HL-60 (cell line): ENCODE measurements at regions not wholly inside any gene's neighbourhood (a gene's known extent, or its start where the extent isn't known, plus 50 kb on each side); places are given as distances from the start of the nearest gene placed in this dataset.
"Not testable (repeated sequence)": the region's sequence is repeated elsewhere in the genome, so short reads cannot be mapped to it uniquely, and the experiment has no call there.

Source experiments
- DNase-seq, 2 experiments: peaks; one replicate each; pipeline ENCODE4 v3.0.0-alpha.2; 2010 to 2020; ENCODE audit warnings: low read depth in 1 of 2, low spot score in 1 of 2
- H3K27ac ChIP-seq: fragments of 250-450 bp; sonication (Bioruptor Pico); replicated peaks from 2 replicates; pipeline ENCODE4 v1.5.1; 2020; ENCODE audit warnings: mild to moderate bottlenecking, moderate library complexity
- H3K27me3 ChIP-seq: fragments of 250-450 bp; sonication (Bioruptor Pico); 2 replicates; pipeline ENCODE4 v1.5.1; 2021; ENCODE audit warnings: mild to moderate bottlenecking, moderate library complexity; ENCODE audit not compliant: insufficient read depth, poor library complexity, severe bottlenecking
- H3K4me3 ChIP-seq: replicated peaks from 2 replicates; pipeline ENCODE4 v1.5.1; 2011; ENCODE audit warnings: mild to moderate bottlenecking, control low read depth, low read length; ENCODE audit not compliant: insufficient read depth

DNA sequence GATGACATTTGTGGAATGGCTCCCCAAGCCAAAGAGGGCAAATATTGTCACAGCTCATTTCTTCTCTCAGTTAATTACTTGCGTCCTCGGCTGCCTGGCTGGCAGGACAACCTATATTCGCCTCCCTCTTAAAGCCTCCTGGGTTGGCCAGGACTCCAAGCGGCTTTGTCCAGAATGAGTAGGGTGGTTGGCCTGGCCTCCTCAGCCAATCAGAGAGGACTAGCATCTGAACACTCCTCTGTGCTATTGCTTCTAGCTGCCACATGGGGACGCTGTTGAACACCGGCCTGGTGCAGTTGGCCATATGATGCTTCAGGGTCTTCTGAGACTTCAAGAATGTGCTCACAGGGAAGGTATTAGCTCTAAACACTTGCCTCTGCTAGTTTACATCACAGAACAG lies 2722.9 kb upstream of the TPTE start:
- H3K27me3 ChIP-seq, H3K4me3 ChIP-seq, H3K27ac ChIP-seq, DNase-seq: not testable (repeated sequence)

DNA sequence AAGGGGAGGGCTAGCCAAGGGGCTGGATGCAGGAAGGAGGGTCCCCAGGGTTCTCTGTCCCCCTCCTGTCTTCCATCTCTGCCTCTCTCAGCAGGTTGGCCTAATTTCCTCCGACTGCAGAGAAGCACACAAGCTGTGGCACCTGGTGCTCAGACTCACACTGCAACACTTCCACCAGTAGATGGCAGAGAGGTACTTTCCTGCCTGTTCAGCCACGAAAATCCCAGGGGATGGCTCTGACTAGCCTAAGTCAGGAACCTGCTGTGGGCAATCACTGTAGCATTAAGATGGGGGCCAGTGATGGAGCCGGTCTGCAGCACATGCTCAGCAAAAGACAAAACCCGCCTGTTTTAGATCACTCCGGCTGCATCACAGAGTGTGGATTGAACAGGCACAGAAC lies 2721.7 kb upstream of the TPTE start:
- DNase-seq, H3K27me3 ChIP-seq, H3K4me3 ChIP-seq, H3K27ac ChIP-seq: not testable (repeated sequence)

DNA sequence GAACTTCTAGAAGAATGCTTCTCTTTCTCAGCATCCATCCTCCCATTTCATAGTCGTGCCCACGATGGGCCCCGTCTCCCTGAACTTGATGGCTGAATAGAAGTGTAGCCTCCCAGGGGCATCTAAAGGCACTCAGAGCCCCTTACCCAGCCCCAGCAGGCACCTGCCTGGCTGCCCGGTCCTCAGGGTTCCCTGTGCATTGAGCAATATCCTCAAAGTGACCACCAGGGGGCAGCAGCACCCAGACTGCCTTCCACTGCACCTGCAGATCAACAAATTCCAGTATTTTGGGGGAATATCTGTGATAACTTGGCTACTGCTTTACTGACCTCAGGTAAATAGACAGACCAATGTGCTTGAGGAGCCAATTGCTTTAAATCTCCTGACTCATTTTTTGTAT lies 2707.9 kb upstream of the TPTE start:
- not testable (repeated sequence) for H3K27ac ChIP-seq, DNase-seq, H3K4me3 ChIP-seq, H3K27me3 ChIP-seq

DNA sequence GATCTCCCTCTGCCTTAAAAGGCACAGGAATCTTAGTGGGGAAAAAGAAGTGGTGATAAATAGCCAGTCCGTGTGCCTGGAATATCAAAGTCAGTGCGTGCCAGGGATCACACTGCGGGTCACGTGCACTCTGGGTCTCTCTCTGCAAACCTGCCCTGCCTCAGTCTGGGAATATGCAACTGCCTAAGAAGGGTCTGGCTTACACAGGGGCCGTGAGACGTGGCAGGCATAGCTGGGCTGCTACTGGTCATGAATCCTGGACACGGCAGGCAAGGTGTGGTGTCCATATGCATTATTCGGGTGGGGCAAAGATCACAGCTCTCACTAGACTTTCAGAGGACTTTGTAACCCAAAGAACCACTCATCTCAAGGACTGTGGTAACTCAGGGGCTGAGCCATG lies 2704.4 kb upstream of the TPTE start:
- not testable (repeated sequence) for H3K4me3 ChIP-seq, H3K27ac ChIP-seq, H3K27me3 ChIP-seq, DNase-seq

DNA sequence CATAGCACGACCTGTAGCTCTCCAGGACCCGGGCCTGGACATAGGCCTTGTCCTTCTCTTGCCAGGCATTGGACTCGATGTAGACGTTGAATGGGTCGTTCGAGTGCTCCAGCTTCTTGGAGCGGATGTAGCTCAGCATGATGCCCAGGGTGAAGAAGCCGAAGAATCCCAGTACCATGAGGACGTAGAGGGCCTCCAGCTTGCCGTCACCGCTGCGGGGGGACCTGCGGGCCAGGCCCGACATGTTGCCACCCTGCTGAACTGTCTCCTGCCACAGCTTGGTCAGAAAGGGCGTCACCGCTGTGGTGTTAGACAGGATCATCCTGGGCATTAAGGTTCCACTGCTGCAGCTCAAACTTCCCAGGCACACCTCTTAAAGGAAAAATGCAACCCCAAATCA lies 2702.1 kb upstream of the TPTE start:
- not testable (repeated sequence) for H3K27ac ChIP-seq, H3K27me3 ChIP-seq, H3K4me3 ChIP-seq

DNA sequence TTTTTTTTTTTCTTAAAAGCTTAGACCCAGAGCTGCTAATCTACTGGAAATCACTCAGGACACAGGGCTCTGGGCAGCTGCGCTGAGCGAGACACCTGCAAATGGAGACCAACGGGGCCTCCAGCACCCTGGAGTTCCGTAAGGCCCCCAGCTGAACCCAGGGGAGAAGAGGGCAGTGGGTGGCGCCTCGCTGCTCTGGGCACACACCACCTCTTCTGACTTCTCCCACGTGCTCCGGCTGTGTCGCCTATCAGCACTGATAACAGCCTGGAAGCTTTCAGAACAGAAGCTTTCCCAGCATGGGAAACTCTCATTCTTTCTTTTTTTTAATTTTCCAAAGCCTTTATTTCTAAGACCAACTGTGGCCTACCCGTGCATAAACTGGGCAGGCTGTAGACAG lies 2695.8 kb upstream of the TPTE start:
- H3K27ac ChIP-seq, H3K4me3 ChIP-seq: not testable (repeated sequence)

More for the DNA sequence above, 2702.1 kb upstream of the TPTE start:
- DNase-seq, result not testable (repeated sequence)

DNA sequence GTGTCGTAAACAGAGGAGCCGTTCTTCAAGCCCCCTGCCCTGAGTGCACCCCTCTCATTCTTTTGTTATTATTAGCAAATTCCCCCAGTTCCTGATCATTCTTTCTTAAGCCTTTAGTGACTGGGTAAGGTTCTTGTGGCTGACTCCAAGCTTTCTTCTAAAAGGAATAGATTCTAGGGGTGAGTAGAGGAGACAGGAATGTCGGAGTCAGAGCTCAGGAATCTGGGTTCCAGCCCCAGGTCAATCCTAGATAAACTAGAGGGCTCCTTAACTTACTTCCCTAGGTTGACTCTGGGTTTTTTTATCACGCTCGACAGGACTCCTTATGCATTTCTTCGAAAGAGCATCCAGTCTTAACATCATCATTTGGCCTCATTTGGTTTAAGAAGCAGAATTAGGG lies 2695.2 kb upstream of the TPTE start:
- H3K4me3 ChIP-seq, H3K27me3 ChIP-seq, H3K27ac ChIP-seq, DNase-seq: not testable (repeated sequence)

More for the DNA sequence above, 2695.8 kb upstream of the TPTE start:
- not testable (repeated sequence) for H3K27me3 ChIP-seq, DNase-seq

DNA sequence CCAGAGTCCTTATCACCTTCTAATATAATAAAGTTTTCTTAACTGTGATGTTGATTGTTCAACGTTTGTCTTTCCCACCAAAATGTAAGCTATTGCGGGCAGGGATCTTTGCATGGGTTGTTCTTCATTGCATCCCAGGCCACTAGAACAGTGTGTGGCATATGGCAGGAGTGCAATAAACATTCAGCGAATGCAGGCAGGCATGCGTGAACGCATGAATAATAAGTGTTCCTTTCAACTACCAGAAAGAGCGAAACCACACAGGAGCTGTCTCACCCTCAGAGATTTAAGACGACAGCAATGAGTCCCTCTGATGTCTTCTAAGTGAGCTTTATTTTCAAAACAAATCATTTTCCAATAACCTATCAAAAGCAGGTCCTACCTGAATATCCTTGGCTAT lies 2693.1 kb upstream of the TPTE start:
- H3K27me3 ChIP-seq, H3K4me3 ChIP-seq, H3K27ac ChIP-seq, DNase-seq: not testable (repeated sequence)

DNA sequence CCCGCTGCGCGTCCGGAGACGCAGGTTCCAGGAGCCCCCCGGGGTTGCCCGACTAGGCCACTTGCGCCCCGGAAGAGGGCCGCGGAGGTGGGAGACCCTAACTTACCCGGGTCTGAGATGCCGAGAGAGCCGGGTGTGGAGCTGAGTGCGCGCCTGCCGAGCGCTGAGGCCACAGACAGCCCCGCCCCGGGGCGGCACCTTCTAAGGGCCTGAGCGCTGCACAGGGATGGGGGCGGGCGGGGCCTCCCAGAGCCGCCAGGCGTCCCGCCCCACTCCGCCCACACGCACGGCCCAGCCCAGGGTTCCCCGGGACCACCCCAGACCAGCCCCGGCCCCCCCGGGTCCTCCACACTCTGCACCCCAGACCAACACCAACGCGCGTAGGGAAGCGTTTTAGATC lies 2692.0 kb upstream of the TPTE start:
- not testable (repeated sequence) for H3K27me3 ChIP-seq

DNA sequence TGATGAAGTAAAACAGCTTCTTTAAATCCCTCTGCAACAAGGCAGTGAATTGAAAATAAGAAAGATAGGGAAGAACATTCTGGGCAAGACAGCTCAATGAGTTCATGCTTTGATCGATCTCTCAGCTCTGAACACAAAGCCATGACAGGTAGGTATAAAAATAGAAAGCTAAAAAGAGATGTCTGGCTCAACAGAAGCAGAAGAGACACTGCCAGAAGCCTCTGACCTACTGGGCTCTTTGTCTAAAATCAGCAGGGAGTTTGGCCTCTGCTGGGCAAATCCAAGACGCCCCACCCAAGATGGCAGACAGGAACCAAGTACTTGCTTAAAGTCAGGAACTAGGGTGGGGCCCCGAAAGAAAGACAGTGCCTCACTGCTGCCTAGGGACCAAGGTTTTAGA lies 2684.1 kb upstream of the TPTE start:
- not testable (repeated sequence) for DNase-seq, H3K27ac ChIP-seq, H3K4me3 ChIP-seq, H3K27me3 ChIP-seq

More for the DNA sequence above, 2692.0 kb upstream of the TPTE start:
- H3K27ac ChIP-seq, DNase-seq, H3K4me3 ChIP-seq: not testable (repeated sequence)

DNA sequence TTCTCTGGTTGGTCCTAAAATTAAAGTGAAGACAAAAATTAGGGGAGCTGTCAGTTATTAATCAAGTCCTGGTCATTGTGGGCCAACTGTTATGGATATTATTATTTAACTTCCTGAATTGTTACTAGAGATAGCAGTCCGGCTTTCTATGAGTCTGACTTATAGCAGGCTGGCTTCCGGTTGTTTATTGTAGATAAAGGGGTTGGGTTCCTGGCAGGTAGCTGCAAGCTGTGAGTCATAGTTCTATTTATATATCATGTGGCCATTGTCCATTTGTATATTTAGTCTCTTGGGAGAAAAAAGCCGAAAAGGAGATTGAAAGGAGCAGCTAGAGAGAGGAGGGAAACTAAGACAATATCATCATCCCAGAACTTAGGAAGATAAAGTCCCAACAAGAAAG lies 2668.0 kb upstream of the TPTE start:
- H3K4me3 ChIP-seq, H3K27ac ChIP-seq, H3K27me3 ChIP-seq, DNase-seq: not testable (repeated sequence)

DNA sequence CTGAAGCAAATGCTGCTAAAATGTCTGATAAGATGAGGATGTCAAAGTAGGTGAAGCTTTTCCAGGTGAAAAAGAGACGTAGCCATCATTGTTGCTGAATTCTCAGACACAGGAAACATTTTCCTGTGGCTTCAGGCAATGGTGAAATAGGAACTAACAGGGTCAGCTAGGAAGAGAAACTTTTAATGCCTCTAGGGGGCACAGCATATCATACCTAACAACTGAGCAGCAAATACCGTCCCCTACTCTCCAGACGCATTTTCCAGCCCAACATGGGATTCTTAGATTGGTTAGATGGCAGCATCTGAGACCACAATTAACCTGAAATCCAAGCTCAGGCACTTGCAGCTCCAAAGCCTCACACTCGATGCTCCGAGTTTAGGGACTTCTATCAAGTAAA lies 2667.5 kb upstream of the TPTE start:
- H3K4me3 ChIP-seq, H3K27ac ChIP-seq, H3K27me3 ChIP-seq, DNase-seq: not testable (repeated sequence)
